H1 (cell line): ENCODE measurements at regions not wholly inside any gene's neighbourhood (a gene's known extent, or its start where the extent isn't known, plus 50 kb on each side); places are given as distances from the start of the nearest gene placed in this dataset.

Experiments used
- EGR1 ChIP-seq: IDR thresholded peaks from 2 replicates; pipeline ENCODE4 v1.6.1; 2011; ENCODE audit warnings: low read depth, low read length, borderline replicate concordance
- RBBP5 ChIP-seq: IDR thresholded peaks from 2 replicates; pipeline ENCODE4 v1.7.1; 2012; ENCODE audit warnings: low read depth, mild to moderate bottlenecking, inconsistent platforms, low read length, moderate library complexity, borderline replicate concordance
- TAF1 ChIP-seq: IDR thresholded peaks from 2 replicates; pipeline ENCODE4 v1.6.1; 2011; ENCODE audit warnings: mild to moderate bottlenecking, low read depth, low read length
- TF ChIP-seq, protein P1 (sequence below): IDR thresholded peaks from 2 replicates; pipeline ENCODE4 v1.6.1; 2011; ENCODE audit warnings: low read length, improper control_type of control experiment
- TF ChIP-seq, protein P2 (sequence below): IDR thresholded peaks from 2 replicates; pipeline ENCODE4 v1.6.1; 2012; ENCODE audit warnings: low read length, inconsistent platforms

DNA sequence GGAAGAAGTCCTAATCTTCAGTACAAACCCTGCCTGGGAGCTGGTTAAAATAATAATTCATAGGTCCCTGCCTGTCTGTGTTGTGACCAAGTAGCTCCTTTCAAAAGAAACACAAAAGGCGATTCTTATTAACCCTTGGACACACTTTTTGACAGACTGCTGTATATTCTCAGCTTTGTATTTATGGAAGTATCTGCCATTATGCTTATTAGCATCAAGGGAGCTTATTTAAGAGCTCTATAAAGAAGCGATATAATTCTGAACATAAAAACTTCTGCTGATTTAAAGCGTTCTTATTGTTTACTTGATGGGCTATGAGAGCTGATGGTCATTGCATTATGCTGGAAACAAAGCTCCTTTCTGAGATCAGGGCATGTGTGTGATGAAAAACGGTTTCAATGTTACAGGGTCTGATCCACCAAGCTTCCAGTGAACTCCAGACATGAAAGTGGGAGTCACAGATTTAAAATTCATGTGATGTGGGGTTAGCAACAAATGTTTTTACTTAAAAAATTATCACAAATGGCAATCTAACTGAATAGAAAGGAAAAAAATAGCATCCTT lies 181.8 kb upstream of the PDE10A start (continued):
- TF ChIP-seq, protein P1, sequence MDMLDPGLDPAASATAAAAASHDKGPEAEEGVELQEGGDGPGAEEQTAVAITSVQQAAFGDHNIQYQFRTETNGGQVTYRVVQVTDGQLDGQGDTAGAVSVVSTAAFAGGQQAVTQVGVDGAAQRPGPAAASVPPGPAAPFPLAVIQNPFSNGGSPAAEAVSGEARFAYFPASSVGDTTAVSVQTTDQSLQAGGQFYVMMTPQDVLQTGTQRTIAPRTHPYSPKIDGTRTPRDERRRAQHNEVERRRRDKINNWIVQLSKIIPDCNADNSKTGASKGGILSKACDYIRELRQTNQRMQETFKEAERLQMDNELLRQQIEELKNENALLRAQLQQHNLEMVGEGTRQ: no peak
- TF ChIP-seq TAF1: no peak
- no peak for TF ChIP-seq EGR1
- TF ChIP-seq, protein P2, sequence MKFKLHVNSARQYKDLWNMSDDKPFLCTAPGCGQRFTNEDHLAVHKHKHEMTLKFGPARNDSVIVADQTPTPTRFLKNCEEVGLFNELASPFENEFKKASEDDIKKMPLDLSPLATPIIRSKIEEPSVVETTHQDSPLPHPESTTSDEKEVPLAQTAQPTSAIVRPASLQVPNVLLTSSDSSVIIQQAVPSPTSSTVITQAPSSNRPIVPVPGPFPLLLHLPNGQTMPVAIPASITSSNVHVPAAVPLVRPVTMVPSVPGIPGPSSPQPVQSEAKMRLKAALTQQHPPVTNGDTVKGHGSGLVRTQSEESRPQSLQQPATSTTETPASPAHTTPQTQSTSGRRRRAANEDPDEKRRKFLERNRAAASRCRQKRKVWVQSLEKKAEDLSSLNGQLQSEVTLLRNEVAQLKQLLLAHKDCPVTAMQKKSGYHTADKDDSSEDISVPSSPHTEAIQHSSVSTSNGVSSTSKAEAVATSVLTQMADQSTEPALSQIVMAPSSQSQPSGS: no peak
- TF ChIP-seq RBBP5: no peak
